K562 (cell line): ENCODE measurements at regions not wholly inside any gene's neighbourhood (a gene's known extent, or its start where the extent isn't known, plus 50 kb on each side); places are given as distances from the start of the nearest gene placed in this dataset.

Experiments used
- ATAC-seq: fragments of 200-7000 bp; cut with Tn5 transposase; 3 replicates; pipeline ENCODE4 v1.9.1; 2020; ENCODE audit warnings: moderate library complexity
- BruUV-seq: library from RNA; stranded (reverse); fragments of 400-500 nt; replicated peaks from 2 replicates; lab custom pipeline; 2021; lab: Mats Ljungman, UMichigan
- CTCF ChIA-PET: fragments of 300-600 bp; formaldehyde crosslinking; extraction: SDS; loops from one replicate; lab custom pipeline; 2021; ENCODE audit warnings: low intra/inter-chr PET ratio; lab: Yijun Ruan, JAX
- POLR2A ChIA-PET: fragments of 300-600, 350-650 bp; sonication (Branson Sonifier 250); formaldehyde crosslinking; extraction: SDS; loops from one replicate; lab custom pipeline; 2021; ENCODE audit warnings: antibody characterized with exemption, inconsistent platforms; lab: Yijun Ruan, JAX
- DNase-seq, 4 experiments: peaks; one replicate each; pipeline versions ENCODE4 v3.0.0 to v3.0.0-alpha.2; 2011 to 2018; ENCODE audit warnings: low spot score in 3 of 4, mixed read lengths in 3 of 4; ENCODE audit errors: extremely low read depth in 1 of 4
- FAIRE-seq: peaks from 2 replicates; lab custom pipeline; 2011; peaks lifted over from hg19 to GRCh38; lab: Jason Lieb, UNC
- H2AFZ ChIP-seq: 2 replicates; pipeline ENCODE4 v1.6.0; 2011; ENCODE audit warnings: low read depth, low read length, control low read depth, inconsistent platforms
- H3K27ac ChIP-seq: fragments of 200-600 bp; 3 replicates; pipeline ENCODE4 v1.8.0; 2011; ENCODE audit warnings: low read depth, mild to moderate bottlenecking, control low read depth, inconsistent platforms, low read length, moderate library complexity, mixed read lengths; ENCODE audit errors: extremely low read depth
- H3K27me3 ChIP-seq, 2 experiments: fragments of 300-600 bp in 1 of 2; 2 replicates in 1 of 2; 3 replicates in 1 of 2; pipeline versions ENCODE4 v1.6.0 to v1.8.0; 2011; ENCODE audit warnings: inconsistent platforms in 2 of 2, low read length in 2 of 2, mild to moderate bottlenecking in 1 of 2, mixed read lengths in 1 of 2, moderate library complexity in 1 of 2; ENCODE audit not compliant: control insufficient read depth in 2 of 2, insufficient read depth in 2 of 2
- H3K36me3 ChIP-seq: fragments of 300-600 bp; 3 replicates; pipeline ENCODE4 v1.8.0; 2011; ENCODE audit warnings: mild to moderate bottlenecking, low read length, inconsistent platforms; ENCODE audit not compliant: control insufficient read depth, insufficient read depth
- H3K4me1 ChIP-seq, 2 experiments: fragments of 200-600 bp in 1 of 2; replicated peaks in 1 of 2; 2 replicates in 1 of 2; 3 replicates in 1 of 2; pipeline versions ENCODE4 v1.5.1 to v1.8.0; 2011; ENCODE audit warnings: inconsistent platforms in 2 of 2, low read length in 2 of 2, mild to moderate bottlenecking in 1 of 2, mixed read lengths in 1 of 2, moderate library complexity in 1 of 2; ENCODE audit not compliant: control insufficient read depth in 2 of 2, insufficient read depth in 2 of 2
- H3K4me2 ChIP-seq: 2 replicates; pipeline ENCODE4 v1.6.1; 2011; ENCODE audit warnings: low read length, control low read depth, inconsistent platforms, mixed read lengths; ENCODE audit not compliant: insufficient read depth
- H3K4me3 ChIP-seq: fragments of 200-600 bp; sonication (generic), shearing (Covaris generic); 2 replicates; pipeline ENCODE4 v1.5.1; 2016; ENCODE audit warnings: control low read depth, inconsistent platforms
- H3K79me2 ChIP-seq: fragments of 200-600 bp; 3 replicates; pipeline ENCODE4 v1.8.0; 2011; ENCODE audit warnings: low read length, inconsistent platforms; ENCODE audit not compliant: control insufficient read depth, insufficient read depth
- H3K9ac ChIP-seq, 2 experiments: 2 replicates each; pipeline versions ENCODE4 v1.6.0 to v1.6.1; 2011; ENCODE audit warnings: low read depth in 2 of 2, low read length in 2 of 2, control low read depth in 1 of 2, inconsistent platforms in 1 of 2, mild to moderate bottlenecking in 1 of 2, mixed read lengths in 1 of 2; ENCODE audit not compliant: insufficient read depth in 1 of 2
- H3K9me1 ChIP-seq: one replicate; pipeline ENCODE4 v1.6.0; 2011; ENCODE audit warnings: inconsistent platforms, mild to moderate bottlenecking, low read length, moderate library complexity; ENCODE audit not compliant: control insufficient read depth, insufficient read depth
- H3K9me3 ChIP-seq: replicated peaks from 2 replicates; pipeline ENCODE4 v1.5.1; 2011; ENCODE audit warnings: low read depth, low read length, inconsistent platforms; ENCODE audit not compliant: control insufficient read depth, insufficient read depth
- H4K20me1 ChIP-seq: replicated peaks from 2 replicates; pipeline ENCODE4 v1.6.1; 2011; ENCODE audit warnings: low read length, inconsistent platforms, mixed read lengths; ENCODE audit not compliant: control insufficient read depth, insufficient read depth
- EP300 ChIP-seq: IDR thresholded peaks from 2 replicates; pipeline ENCODE4 v1.6.1; 2012; ENCODE audit warnings: low read length, improper control_type of control experiment
- FOXA3 ChIP-seq, 2 experiments: fragments of 450-650 bp in 1 of 2; sonication (generic) in 1 of 2; formaldehyde crosslinking; IDR thresholded peaks in 1 of 2; conservative IDR thresholded peaks in 1 of 2; 2 replicates each; pipeline versions ENCODE4 v1.4.0 to v1.8.0; 2020 to 2022; ENCODE audit warnings: mild to moderate bottlenecking in 2 of 2, missing genetic modification reagents in 1 of 2
- FOXK2 ChIP-seq, 2 experiments: fragments of 450-650 bp; IDR thresholded peaks in 1 of 2; conservative IDR thresholded peaks in 1 of 2; 2 replicates each; pipeline ENCODE4 v1.6.1; 2016; ENCODE audit warnings: low read depth in 2 of 2, mild to moderate bottlenecking in 1 of 2
- HNRNPL ChIP-seq: fragments of 200-400 bp; formaldehyde crosslinking; IDR thresholded peaks from 2 replicates; pipeline ENCODE4 v1.6.1; 2017; ENCODE audit warnings: low read depth, mild to moderate bottlenecking, low read length
- KLF1 ChIP-seq: fragments of 450-650 bp; IDR thresholded peaks from 2 replicates; pipeline ENCODE4 v1.6.1; 2016; ENCODE audit warnings: missing genetic modification characterization, missing compliant biosample characterization
- LARP7 ChIP-seq: fragments of 450-650 bp; IDR thresholded peaks from 2 replicates; pipeline ENCODE4 v1.6.1; 2016
- LCOR ChIP-seq: sonication (generic); formaldehyde crosslinking; IDR thresholded peaks from 2 replicates; pipeline ENCODE4 v1.8.0; 2022; ENCODE audit warnings: mild to moderate bottlenecking, missing genetic modification reagents
- NCOA6 ChIP-seq: fragments of 450-650 bp; IDR thresholded peaks from 2 replicates; pipeline ENCODE4 v1.6.1; 2017; ENCODE audit warnings: mild to moderate bottlenecking
- NR2C1 ChIP-seq, 2 experiments: fragments of 450-650 bp; IDR thresholded peaks; 2 replicates each; pipeline ENCODE4 v1.6.1; 2017; ENCODE audit warnings: mild to moderate bottlenecking in 2 of 2, antibody characterized with exemption in 1 of 2, inconsistent platforms in 1 of 2, missing compliant biosample characterization in 1 of 2, missing genetic modification characterization in 1 of 2
- PHF8 ChIP-seq: fragments of 200-600 bp; sonication (generic); IDR thresholded peaks from 2 replicates; pipeline ENCODE4 v1.6.1; 2012; ENCODE audit warnings: mixed run types, mild to moderate bottlenecking, inconsistent platforms, low read length, moderate library complexity, borderline replicate concordance
- TBL1XR1 ChIP-seq, 2 experiments: IDR thresholded peaks; 2 replicates each; pipeline ENCODE4 v1.6.1; 2012; ENCODE audit warnings: improper control_type of control experiment in 2 of 2, low read length in 2 of 2, mild to moderate bottlenecking in 1 of 2
- XRCC5 ChIP-seq: fragments of 200-400 bp; formaldehyde crosslinking; IDR thresholded peaks from 2 replicates; pipeline ENCODE4 v1.6.1; 2017; ENCODE audit warnings: low read depth, mild to moderate bottlenecking, low read length
- ZNF311 ChIP-seq: fragments of 250-450 bp; sonication (Bioruptor Pico); IDR thresholded peaks from 2 replicates; pipeline ENCODE4 v1.4.0; 2020; ENCODE audit warnings: mild to moderate bottlenecking, moderate library complexity
- ZNF551 ChIP-seq: fragments of 250-450 bp; sonication (Bioruptor Pico); IDR thresholded peaks from 2 replicates; pipeline ENCODE4 v1.5.0; 2021; ENCODE audit warnings: mild to moderate bottlenecking, moderate library complexity
- ZNF583 ChIP-seq: fragments of 250-450 bp; sonication (Bioruptor Pico); IDR thresholded peaks from 2 replicates; pipeline ENCODE4 v1.4.0; 2020
- WGBS: fragments of 100-300 bp; shearing (Covaris generic); methylation state at CpG from one replicate; pipeline ENCODE4 v1.1.6; 2016; ENCODE audit warnings: low coverage, mixed read lengths; ENCODE audit not compliant: insufficient coverage; ENCODE audit errors: missing lambda C conversion rate; 5-methylcytosine and 5-hydroxymethylcytosine counted together
- in situ Hi-C: fragments of 300-500 bp; cut with MboI; formaldehyde crosslinking; loops from 4 replicates; pipeline ENCODE4 v1.15.0; 2018; ENCODE audit warnings: inconsistent platforms, mixed read lengths
- intact Hi-C: fragments of 100-400 bp; cut with micrococcal nuclease; formaldehyde crosslinking; loops from 2 replicates; pipeline ENCODE4 v1.14.2; 2022
- TF ChIP-seq, protein P1 (sequence below): fragments of 450-650 bp; IDR thresholded peaks from 2 replicates; pipeline ENCODE4 v1.6.1; 2016; ENCODE audit warnings: mild to moderate bottlenecking
- TF ChIP-seq, protein P2 (sequence below): sonication (generic); formaldehyde crosslinking; IDR thresholded peaks from 2 replicates; pipeline ENCODE4 v1.8.0; 2022; ENCODE audit warnings: missing genetic modification reagents, mild to moderate bottlenecking, borderline replicate concordance

DNA sequence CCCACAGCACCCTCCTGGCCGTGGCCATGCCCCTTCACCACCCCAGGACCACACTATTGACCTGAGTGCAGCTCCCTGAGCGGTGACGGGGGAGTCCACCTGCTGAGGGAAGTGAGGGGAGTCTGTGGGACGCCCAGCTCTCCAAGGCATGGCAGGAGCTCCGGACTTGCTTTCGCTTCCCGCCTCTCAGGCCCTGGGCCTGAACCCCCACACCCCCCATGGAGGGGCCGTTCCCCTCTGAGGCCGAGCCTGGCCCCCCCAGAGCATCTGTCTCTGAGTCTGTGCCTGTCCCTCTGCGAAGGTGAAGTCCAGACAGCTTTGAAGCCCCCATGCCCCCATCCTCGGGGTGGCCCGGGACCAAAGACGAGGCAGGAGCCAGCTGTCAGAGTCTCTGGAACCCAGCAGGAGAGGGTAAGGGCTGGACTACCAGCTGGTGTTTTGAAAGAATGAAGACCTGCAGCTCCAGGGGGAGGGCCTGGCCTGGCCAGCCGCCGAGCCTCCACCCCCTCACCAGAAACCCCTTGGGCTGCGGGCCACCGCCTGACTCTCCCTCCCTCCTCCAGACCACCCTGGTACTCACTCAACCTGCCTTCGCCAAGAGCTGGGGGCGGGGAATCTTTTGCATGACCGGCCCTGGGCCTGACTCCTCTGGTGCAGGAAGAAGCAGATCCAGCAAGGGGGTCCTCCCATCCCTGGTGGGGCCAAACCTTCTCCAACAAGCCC, 114.0 kb downstream of the PDGFA start:
- intact Hi-C loops: no loop called here
- H3K9me1 ChIP-seq: no peaks in the 10 kb centered on the region
- in situ Hi-C loops: no loop called here
- no peak overlapping the region for H3K4me3 ChIP-seq
- WGBS: 3% methylated on average over 18 of the region's 20 CpGs
- FAIRE-seq (no peak), DNase-seq (no peak), ATAC-seq (no peak)
- H3K4me1 ChIP-seq: no peaks in the 10 kb centered on the region; a peak in 1 of 5 replicates
- peaks cover 44 to 78% of the 10 kb centered on the region in 2 experiments for H3K27me3 ChIP-seq
- H3K4me2 ChIP-seq: no peak overlapping the region
- ChIA-PET POLR2A (interaction anchor here (0.7 kb wide), 1 partner anchor 14 kb away, joined by 3 read pairs; no protein-coding TSS in a partner anchor), CTCF (no interaction called here)
- TF ChIP-seq NR2C1 (IDR thresholded peaks at IDR 0.05) (no peak), NR2C1 (tag; IDR thresholded peaks at IDR 0.05) (no peak), KLF1 (tag) (no peak), XRCC5 (no peak), PHF8 (no peak), TBL1XR1 (IDR thresholded peaks at IDR 0.05; ENCODE audit: low read length in 2 of 2) (no peak), ZNF583 (CRISPR knock-in tag) (no peak), EP300 (no peak), LCOR (CRISPR knock-in tag) (no peak), ZNF311 (CRISPR knock-in tag) (no peak), HNRNPL (no peak), LARP7 (no peak), ZNF551 (CRISPR knock-in tag) (no peak), NCOA6 (no peak), FOXA3 (CRISPR knock-in tag; conservative IDR thresholded peaks at IDR 0.05 in 1 of 2, IDR thresholded peaks at IDR 0.05 in 1 of 2) (no peak), FOXK2 (conservative IDR thresholded peaks at IDR 0.05 in 1 of 2, IDR thresholded peaks at IDR 0.05 in 1 of 2; ENCODE audit: low read depth in 2 of 2) (no peak)
- TF ChIP-seq, protein P1, sequence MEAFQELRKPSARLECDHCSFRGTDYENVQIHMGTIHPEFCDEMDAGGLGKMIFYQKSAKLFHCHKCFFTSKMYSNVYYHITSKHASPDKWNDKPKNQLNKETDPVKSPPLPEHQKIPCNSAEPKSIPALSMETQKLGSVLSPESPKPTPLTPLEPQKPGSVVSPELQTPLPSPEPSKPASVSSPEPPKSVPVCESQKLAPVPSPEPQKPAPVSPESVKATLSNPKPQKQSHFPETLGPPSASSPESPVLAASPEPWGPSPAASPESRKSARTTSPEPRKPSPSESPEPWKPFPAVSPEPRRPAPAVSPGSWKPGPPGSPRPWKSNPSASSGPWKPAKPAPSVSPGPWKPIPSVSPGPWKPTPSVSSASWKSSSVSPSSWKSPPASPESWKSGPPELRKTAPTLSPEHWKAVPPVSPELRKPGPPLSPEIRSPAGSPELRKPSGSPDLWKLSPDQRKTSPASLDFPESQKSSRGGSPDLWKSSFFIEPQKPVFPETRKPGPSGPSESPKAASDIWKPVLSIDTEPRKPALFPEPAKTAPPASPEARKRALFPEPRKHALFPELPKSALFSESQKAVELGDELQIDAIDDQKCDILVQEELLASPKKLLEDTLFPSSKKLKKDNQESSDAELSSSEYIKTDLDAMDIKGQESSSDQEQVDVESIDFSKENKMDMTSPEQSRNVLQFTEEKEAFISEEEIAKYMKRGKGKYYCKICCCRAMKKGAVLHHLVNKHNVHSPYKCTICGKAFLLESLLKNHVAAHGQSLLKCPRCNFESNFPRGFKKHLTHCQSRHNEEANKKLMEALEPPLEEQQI: no peak
- TF ChIP-seq, protein P2, sequence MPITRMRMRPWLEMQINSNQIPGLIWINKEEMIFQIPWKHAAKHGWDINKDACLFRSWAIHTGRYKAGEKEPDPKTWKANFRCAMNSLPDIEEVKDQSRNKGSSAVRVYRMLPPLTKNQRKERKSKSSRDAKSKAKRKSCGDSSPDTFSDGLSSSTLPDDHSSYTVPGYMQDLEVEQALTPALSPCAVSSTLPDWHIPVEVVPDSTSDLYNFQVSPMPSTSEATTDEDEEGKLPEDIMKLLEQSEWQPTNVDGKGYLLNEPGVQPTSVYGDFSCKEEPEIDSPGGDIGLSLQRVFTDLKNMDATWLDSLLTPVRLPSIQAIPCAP (CRISPR knock-in tag): no peak
- no peaks in the 10 kb centered on the region for H3K79me2 ChIP-seq
- BruUV-seq: no TSS peak
- no peak overlapping the region for H2AFZ ChIP-seq
- no peaks in the 10 kb centered on the region for H3K9me3 ChIP-seq
- no peak overlapping the region for H3K27ac ChIP-seq
- H3K36me3 ChIP-seq: no peaks in the 10 kb centered on the region
- H3K9ac ChIP-seq: no peak overlapping the region
- H4K20me1 ChIP-seq: no peaks in the 10 kb centered on the region
